Panc1 (cell line): ENCODE measurements at regions not wholly inside any gene's neighbourhood (a gene's known extent, or its start where the extent isn't known, plus 50 kb on each side); places are given as distances from the start of the nearest gene placed in this dataset.

Experiments
- ATAC-seq: fragments of 200-7000 bp; cut with Tn5 transposase; 2 replicates; pipeline ENCODE4 v1.9.1; 2020; ENCODE audit warnings: mild to moderate bottlenecking, moderate library complexity
- BruUV-seq: library from RNA; stranded (reverse); fragments of 400-500 nt; replicated peaks from 2 replicates; lab custom pipeline; 2021; lab: Mats Ljungman, UMichigan
- CTCF ChIA-PET: fragments of 300-600 bp; sonication (Branson Sonifier 250); formaldehyde crosslinking; loops from one replicate; lab custom pipeline; 2022; ENCODE audit warnings: antibody characterized with exemption; lab: Charles Lee
- POLR2A ChIA-PET: fragments of 300-600 bp; sonication (Branson Sonifier 250); formaldehyde crosslinking; loops from one replicate; lab custom pipeline; 2022; ENCODE audit warnings: antibody characterized with exemption; lab: Charles Lee
- DNase-seq: peaks from one replicate; pipeline ENCODE4 v3.0.0-alpha.2; 2010; ENCODE audit warnings: low read depth, low spot score
- H3K27ac ChIP-seq: 2 replicates; pipeline ENCODE4 v1.5.1; 2011; ENCODE audit warnings: mild to moderate bottlenecking, low read length, inconsistent platforms
- H3K27me3 ChIP-seq: fragments of 200-500 bp; sonication (Bioruptor generic); 2 replicates; pipeline ENCODE4 v1.6.0; 2014; ENCODE audit warnings: low read length, inconsistent platforms; ENCODE audit not compliant: control insufficient read depth, insufficient read depth
- H3K36me3 ChIP-seq: fragments of 200-500 bp; sonication (Bioruptor generic); 2 replicates; pipeline ENCODE4 v1.5.1; 2014; ENCODE audit warnings: inconsistent platforms, mild to moderate bottlenecking, low read length, moderate library complexity; ENCODE audit not compliant: control insufficient read depth, insufficient read depth
- H3K4me1 ChIP-seq: 2 replicates; pipeline ENCODE4 v1.5.1; 2011; ENCODE audit warnings: inconsistent platforms, mild to moderate bottlenecking, low read length, moderate library complexity; ENCODE audit not compliant: control insufficient read depth, insufficient read depth
- H3K4me3 ChIP-seq, 2 experiments: 2 replicates each; pipeline ENCODE4 v1.5.1; 2011 to 2012; ENCODE audit warnings: low read depth in 2 of 2, low read length in 2 of 2, mild to moderate bottlenecking in 2 of 2, inconsistent platforms in 1 of 2, moderate library complexity in 1 of 2
- H3K9me3 ChIP-seq: fragments of 200-500 bp; sonication (Bioruptor generic); 2 replicates; pipeline ENCODE4 v1.5.1; 2014; ENCODE audit warnings: low read depth, mild to moderate bottlenecking, inconsistent platforms, low read length, moderate library complexity; ENCODE audit not compliant: control insufficient read depth, insufficient read depth
- CTCF ChIP-seq: fragments of 450-650 bp; IDR thresholded peaks from 2 replicates; pipeline ENCODE4 v1.5.1; 2017; ENCODE audit warnings: mild to moderate bottlenecking
- REST ChIP-seq, 2 experiments: IDR thresholded peaks; 2 replicates each; pipeline ENCODE4 v1.6.1; 2011 to 2012; ENCODE audit warnings: low read depth in 2 of 2, control low read depth in 1 of 2, low read length in 1 of 2, mild to moderate bottlenecking in 1 of 2, moderate library complexity in 1 of 2; ENCODE audit not compliant: insufficient read depth in 1 of 2
- SIN3A ChIP-seq: IDR thresholded peaks from 2 replicates; pipeline ENCODE4 v1.6.1; 2012; ENCODE audit warnings: low read depth, mild to moderate bottlenecking, low read length, moderate library complexity, borderline replicate concordance; ENCODE audit not compliant: insufficient read depth
- TCF7L2 ChIP-seq: IDR thresholded peaks from 2 replicates; pipeline ENCODE4 v1.6.1; 2011; ENCODE audit warnings: mild to moderate bottlenecking, low read depth, low read length, inconsistent platforms
- in situ Hi-C: cut with HindIII; loops from 2 replicates; pipeline ENCODE4 v1.10.0; 2016; ENCODE audit warnings: low sequenced_read_pairs, low pct_unique_long_range_greater_than_20kb
- intact Hi-C: fragments of 100-400 bp; cut with micrococcal nuclease; formaldehyde crosslinking; loops from one replicate; pipeline ENCODE4 v1.10.0; 2022; ENCODE audit not compliant: unreplicated experiment

GRCh38 chr5:29896646-29897045 lies 1296.8 kb upstream of the CDH6 start:
- H3K36me3 ChIP-seq = no peaks in the 10 kb centered on the region
- ATAC-seq = no peak
- H3K4me3 ChIP-seq = no peak overlapping the region
- ChIA-PET POLR2A (no interaction called here), CTCF (no interaction called here)
- TF ChIP-seq CTCF = no peak
- H3K9me3 ChIP-seq = no peaks in the 10 kb centered on the region
- no TSS peak for BruUV-seq
- no peaks in the 10 kb centered on the region for H3K4me1 ChIP-seq
- intact Hi-C loops = no loop called here
- DNase-seq = no peak
- H3K27me3 ChIP-seq = no peaks in the 10 kb centered on the region
- no peak overlapping the region for H3K27ac ChIP-seq
- in situ Hi-C loops = no loop called here

GRCh38 chr5:29894668-29895067 lies 1298.8 kb upstream of the CDH6 start:
- in situ Hi-C loops = no loop called here
- BruUV-seq = no TSS peak

GRCh38 chr5:29889051-29889450 lies 1304.4 kb upstream of the CDH6 start:
- H3K9me3 ChIP-seq = no peaks in the 10 kb centered on the region
- CTCF ChIA-PET = no interaction called here
- BruUV-seq = no TSS peak
- in situ Hi-C loops (no loop called here), intact Hi-C loops (no loop called here)
- no peaks in the 10 kb centered on the region for H3K27me3 ChIP-seq
- DNase-seq (no peak), ATAC-seq (no peak)
- H3K27ac ChIP-seq = no peak overlapping the region
- POLR2A ChIA-PET = no interaction called here
- no peaks in the 10 kb centered on the region for H3K4me1 ChIP-seq
- no peak overlapping the region for H3K4me3 ChIP-seq
- no peaks in the 10 kb centered on the region for H3K36me3 ChIP-seq
- no peak for TF ChIP-seq REST (IDR thresholded peaks at IDR 0.05; ENCODE audit: insufficient read depth in 1 of 2, low read depth in 2 of 2, low read length in 1 of 2)
- no peak for TF ChIP-seq CTCF
- no peak for TF ChIP-seq TCF7L2

More at GRCh38 chr5:29894668-29895067, 1298.8 kb upstream of the CDH6 start:
- ATAC-seq (no peak), DNase-seq (no peak)
- no peaks in the 10 kb centered on the region for H3K27me3 ChIP-seq
- CTCF ChIA-PET = no interaction called here
- intact Hi-C loops = no loop called here
- TF ChIP-seq SIN3A (no peak), CTCF (no peak)
- no peak overlapping the region for H3K4me3 ChIP-seq
- H3K36me3 ChIP-seq = no peaks in the 10 kb centered on the region
- no peak overlapping the region for H3K27ac ChIP-seq
- no peaks in the 10 kb centered on the region for H3K4me1 ChIP-seq
- no peaks in the 10 kb centered on the region for H3K9me3 ChIP-seq
- POLR2A ChIA-PET = no interaction called here
